Activated CD8-positive, alpha-beta memory T cell treated with anti-CD3 and anti-CD28 coated beads, Interleukin-2, amount 50 U/mL, for 24 hours (primary cell): ENCODE measurements at regions not wholly inside any gene's neighbourhood (a gene's known extent, or its start where the extent isn't known, plus 50 kb on each side); places are given as distances from the start of the nearest gene placed in this dataset.
"Not testable (repeated sequence)": the region's sequence is repeated elsewhere in the genome, so short reads cannot be mapped to it uniquely, and the experiment has no call there.

ENCODE experiments used
- DNase-seq: peaks from one replicate; pipeline ENCODE4 v3.0.0-alpha.2; 2020; ENCODE audit errors: extremely low read depth

DNA sequence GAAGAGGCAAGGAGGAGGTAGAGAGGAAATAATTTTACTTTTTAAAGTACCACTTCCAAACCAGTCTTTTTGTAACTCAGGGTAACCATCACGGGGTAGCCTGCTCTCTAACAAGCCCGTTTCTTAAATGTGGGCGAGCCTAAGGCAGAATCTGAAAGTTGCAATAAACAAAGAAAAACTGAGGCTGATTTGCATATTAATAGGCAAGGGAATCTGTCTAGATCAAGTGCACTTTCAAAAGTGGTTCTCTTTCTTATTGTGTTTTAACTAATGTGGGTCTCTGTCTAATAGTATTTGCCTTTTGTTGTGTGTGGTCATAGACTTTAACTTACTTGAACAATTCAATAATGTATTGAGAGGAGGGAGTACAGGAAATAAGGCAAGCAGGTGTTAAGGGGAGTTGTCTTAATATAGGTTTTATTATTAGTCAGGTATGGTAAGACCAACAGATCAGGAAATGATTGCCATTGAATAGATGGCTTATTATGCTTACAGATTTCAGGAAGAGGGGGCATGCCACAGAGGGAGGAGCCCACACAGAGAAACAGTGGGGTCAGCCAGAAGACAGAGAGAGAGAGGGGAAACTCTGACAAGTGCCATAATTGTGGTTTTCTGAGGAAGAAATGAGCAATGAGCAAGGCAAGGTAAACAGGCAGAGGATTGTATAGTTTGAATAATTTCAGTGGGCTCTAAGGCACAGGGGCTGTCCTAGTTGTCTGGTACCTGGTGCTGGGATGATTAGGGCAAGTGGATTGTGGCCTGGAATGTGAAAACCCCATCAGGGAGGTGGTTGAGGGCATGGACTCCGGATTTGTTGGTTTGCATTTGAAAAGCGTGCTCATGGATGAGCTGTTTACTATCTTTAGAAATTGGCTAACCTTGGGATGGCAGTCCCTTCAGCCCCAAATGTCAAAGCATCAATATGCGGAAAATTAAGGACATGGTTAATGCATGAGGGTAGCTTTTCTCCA is 237.2 kb downstream of the TOX3 start:
- DNase-seq: no peak

DNA sequence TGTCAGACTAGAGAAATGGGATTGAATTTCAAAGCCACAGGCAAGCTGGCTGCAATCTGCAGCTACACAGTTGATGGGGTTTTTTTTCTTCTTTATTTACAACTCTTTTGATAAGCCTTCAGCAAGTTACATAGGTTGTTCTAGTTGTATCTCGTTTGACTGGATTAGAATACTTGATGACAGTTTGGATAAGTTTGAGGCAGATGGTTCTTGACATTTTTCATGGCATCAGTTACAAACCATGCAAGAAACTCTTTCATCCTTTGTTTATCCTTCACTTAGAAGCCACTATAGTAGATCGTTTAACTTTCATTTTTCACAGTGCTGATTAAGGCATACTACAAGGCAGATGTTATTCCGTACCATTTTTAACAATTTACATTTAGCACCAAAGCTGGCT is 238.9 kb downstream of the TOX3 start:
- DNase-seq: no peak

DNA sequence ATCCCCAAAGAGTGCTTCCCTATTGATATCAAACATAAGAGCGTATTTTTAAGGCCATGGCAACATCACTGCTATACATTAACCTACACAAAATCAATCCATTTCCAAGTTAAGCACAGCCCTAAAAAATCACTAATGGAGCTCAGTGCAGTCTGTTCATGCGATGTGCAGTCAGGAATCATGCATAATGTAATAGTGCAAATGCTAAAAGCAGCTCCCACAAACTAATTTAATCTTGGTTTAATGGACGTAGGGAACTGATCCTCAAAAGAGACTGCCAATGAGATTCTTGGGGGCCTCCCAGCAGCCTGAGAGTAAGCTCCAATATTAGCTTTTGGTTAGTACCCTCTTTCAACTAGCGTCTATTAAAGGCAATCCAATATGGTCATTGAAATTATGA is 245.9 kb downstream of the TOX3 start:
- no peak for DNase-seq

DNA sequence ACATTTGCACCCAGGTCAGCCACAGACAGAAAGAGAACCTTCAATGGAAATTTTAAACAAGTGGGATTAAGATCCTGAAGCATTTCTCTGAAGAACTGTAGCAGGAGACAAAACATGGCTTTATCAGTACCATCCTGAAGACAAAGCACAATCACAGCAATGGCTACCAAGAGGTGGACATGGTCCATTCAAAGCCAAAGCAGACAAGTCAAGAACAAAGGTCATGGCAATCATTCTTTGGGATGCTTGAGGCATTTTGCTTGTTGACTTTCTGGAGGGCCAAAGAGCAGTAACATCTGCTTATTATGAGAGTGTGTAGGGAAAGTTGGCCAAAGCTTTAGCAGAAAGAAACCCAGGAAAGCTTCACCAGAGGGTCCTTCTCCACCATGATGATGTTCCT is 248.2 kb downstream of the TOX3 start:
- no peak for DNase-seq

DNA sequence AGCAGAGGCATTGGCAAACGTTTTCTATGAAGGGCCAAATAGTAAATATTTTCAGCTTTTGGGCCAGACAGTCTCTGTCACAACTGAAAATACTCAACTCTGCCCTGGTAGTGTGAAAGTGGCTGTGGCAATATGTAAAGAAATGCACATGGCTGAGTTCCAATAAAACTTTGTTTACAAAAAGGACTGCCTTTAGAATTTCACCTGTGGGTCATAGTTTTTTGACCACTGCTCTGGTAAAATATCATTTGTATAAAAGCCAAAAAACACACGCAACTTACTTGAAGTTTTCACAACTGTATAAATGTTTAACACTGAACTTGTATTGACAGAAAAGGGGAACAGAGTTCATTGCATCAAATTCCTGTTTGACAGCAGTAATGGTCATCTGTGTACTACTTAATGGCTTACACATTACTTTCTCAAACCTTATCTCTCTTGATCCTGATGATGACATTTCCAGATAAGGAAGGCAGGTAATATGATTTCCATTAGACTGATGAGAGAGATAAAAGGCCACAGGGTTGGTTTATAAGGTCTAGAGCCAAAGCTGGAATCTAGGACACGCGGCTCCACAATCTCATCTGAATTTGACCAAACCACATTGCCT is 250.1 kb downstream of the TOX3 start:
- DNase-seq: not testable (repeated sequence)

DNA sequence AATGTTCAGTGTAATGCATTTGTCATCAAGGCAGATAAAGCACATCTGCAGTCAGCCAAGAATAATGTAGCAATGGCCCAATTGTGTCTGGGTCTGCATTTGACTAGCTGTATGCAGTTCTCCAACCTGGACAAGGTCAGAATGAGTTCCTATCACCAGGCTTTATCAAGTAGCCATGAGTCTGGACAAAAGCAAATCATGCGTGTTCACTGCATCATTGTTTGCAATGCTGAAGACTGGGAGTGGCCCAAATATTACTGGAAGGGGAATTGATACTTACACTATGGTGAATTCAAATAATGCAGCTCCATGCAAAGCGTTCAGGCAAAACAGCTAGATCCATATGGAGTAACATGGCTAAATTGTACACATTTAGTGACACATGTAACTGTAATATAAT is 250.9 kb downstream of the TOX3 start:
- no peak for DNase-seq

DNA sequence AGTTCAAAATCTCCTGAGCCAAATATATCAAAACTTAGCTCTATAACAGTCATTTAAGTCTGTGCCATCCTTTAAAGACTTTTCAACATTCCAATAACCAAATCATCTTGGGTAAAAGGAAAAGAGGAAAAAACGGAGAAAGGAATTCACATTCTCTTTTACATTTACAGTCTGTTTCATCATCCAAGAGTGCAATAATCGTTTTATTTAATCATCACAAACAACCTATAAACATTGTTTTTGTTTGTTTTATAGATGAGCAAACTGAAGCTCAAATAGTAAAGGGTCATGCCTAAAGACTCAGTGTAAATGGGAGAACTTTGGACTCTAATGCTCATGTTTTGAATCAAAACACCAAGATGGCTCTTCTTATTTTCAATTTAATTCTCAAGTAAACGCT is 252.3 kb downstream of the TOX3 start:
- DNase-seq: no peak

DNA sequence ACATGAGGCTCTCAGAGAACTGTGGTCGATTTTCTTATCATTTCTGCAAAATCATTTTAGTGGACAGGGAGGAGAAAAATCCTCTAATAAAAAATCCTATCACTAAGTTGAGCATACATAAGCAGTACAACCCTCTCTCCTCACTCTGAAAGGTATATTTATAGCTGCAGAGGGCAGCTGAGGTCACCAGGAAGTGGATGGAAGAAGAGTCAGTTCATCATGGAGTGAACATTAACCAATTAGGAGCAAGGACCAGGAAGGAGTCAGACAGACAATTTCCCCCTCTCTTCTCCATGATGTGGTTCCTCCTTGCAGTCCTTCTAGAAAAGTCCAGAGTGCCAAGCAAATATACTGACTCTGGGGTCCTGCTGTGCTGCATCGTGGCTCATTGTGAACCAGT is 253.7 kb downstream of the TOX3 start:
- no peak for DNase-seq

DNA sequence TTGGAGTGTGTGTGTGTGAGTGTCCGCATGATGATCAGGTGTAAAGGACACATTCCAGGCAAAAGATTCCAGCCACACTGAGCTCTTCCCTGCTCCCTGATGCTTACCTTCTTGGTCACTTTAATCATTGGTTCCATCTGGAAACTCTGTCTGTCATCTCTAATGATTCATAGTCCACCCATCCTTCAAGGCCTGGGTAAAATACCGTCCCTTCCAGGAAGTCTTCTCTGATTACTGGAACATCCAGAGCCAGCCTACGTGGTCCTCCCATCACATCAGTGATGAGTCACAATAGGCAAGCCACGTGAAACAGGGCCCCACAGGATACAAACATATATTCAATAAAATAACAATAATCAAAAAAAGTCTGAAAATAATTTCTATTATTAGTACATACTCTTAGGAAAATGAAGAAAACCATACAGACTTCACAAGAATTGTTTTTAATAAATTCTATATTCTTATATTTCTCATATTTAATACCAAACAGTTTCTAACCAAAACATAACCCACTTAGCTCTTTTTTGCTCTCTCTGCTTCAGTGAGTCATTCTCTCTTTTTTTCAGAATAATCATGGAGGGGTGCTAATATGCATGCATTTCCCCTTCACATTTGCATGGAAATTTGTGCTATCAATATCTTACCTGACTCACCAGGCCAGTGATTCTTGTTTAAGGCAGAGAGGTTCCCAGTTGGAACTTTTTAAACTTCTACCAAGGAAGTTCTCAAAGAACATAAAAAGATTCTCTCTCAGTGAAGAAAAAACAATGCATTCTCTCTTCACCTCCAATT is 263.2 kb downstream of the TOX3 start:
- no peak for DNase-seq

DNA sequence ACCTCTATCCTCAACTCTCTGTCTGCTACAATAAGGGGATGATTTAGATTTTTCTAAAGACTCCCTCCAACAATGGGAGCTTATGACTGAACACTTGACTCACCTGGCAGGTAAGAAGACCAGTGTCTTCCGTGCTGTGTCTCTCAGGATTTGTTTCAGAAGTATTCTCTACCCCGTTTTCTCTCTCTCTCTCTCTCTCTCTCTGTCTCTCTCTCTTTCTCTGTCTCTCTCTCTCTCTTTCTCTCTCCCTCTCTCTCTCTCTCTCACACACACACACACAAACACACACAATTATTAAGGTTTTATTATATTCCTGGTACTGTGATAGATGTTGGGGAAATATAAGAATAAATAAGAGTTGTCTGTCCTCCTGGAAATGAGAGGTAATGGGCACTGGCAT is 263.9 kb downstream of the TOX3 start:
- DNase-seq: no peak

DNA sequence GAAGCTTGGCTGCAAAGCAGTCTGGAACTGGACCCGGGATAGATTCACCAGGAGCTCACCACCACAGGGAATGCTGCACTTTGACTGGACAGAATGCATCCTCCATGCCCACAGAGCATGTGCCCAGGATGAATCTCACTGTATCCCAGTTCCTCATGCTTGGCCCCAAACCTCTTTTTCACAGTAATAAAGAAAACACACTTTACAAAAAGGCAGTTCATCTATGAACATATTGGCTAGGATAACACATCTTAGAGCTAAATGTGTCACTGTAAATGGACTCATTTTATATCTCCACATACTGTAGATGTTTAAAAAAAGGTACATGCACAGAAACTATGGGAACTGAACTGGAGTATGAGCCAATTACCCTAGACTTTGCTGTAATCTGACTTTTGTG is 266.9 kb downstream of the TOX3 start:
- no peak for DNase-seq

DNA sequence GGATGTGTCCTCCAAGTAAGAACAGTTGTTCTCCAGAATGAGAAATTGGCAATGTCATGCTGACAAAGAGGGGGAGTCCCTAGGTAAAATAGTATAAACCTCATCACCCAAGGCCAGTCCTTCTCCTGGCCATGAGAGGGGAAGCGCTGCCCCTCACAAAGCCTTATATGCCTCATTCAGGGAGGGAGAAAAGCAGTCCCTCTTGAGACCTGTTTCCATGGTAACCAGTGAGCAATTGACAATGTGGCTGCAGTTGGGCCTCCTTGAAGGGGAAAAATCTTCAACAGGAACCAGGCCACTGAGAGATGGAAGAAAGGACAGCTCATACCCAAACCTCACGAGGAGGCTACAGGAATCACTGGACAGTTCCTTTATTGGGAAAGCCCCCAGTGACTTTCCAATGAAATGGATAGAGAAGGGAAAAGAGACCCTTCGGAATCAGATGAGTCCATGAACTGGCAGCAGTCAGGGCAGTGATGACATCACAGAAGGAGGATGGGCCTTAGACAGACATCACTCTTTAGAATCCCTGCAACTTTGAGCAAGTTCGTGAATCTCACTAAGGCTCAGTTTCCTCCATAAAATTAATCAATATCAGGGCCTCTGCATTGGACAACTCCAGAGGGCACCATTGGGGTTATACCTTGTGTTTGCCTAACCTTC is 275.7 kb downstream of the TOX3 start:
- no peak for DNase-seq

DNA sequence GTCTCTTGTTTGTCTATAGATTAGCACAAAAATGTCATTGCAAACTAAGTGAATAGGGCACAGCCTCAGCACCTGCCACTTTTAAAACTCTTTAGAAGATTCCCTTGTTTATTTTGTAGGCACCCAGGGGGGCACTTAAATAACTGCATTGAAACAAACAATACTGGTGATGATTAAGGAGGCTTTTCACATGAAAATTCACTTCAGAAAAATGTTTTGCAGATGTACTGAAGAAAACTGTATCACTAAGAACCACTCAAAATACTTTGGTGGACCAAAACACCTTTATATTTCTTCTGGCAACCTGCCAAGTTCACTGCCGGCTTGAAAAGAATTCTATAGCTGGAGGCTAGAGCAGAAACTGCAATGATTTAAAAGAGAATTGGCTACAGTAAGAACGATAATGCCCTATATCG is 281.5 kb downstream of the TOX3 start:
- no peak for DNase-seq

DNA sequence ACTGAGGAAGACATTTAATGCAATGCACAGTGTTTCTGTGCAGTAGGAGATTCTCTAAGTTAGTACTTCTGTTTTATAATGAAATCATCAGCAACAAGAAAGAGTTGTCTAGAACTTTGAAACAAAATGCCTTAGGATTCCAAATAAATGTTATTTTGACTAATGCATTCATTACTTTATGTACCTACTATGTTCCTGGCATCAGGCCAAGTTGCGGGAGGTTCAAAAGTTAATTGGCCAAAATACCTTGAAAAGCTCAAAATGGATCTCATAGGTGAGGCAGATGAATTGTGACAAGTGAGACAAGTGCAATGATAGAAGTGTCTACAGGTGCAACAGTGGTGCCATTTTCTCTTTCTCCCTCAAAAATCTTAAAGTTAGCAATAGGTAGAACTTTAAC is 289.4 kb downstream of the TOX3 start:
- DNase-seq: no peak

DNA sequence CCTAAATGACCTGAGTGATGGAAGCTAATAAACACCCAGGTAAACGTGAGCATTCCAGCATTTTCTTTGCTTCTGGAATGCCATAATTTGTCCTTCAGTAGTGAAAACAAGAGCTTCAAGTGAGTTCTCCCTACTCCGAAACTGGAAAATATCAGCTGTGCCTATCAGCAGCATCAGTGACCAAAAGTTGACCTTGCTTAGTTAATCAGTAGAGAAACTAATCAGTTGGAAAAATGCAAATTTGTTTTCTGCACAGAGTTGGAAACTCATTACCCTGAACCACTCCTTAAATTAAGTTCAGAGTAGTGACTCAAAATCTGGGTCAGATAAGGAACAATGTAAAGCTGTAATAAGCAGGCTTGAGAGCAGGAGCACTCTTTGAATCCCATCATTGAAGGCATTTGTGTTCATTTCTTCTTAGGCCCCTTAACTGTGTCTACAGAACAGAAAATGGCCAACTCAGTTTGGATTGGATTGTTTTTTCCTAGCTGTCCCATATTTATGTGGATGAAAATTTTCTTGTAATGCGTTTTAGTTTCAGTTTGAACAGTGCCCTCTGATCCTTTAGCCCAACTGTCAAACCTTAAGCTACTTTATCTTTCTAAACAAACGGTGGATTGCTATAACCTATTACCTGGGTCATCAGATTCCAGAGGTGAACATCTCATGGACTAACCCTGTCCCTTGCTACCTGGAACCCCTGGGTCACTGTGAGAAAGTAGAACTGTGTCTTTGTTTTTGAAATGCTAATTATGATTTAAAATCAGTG is 290.4 kb downstream of the TOX3 start:
- DNase-seq: no peak

DNA sequence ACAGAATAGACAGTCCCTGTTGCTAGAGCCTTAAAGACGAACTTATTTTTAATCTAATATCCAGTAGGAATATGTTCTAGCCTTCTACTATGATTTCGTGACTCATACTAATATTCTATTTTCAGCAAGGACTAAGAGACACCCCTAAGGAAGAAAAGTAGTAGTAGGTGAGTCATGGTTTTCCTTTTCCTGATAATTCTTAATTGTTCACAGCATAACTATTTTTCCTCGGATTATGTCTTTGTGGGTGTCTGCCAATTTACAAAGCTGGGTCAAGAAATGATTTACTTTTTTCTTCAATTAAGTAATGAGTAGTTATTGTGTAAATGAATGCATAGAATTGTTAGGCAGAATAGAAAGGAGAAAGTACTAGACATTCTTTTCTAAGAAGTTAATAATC is 292.2 kb downstream of the TOX3 start:
- DNase-seq: no peak

DNA sequence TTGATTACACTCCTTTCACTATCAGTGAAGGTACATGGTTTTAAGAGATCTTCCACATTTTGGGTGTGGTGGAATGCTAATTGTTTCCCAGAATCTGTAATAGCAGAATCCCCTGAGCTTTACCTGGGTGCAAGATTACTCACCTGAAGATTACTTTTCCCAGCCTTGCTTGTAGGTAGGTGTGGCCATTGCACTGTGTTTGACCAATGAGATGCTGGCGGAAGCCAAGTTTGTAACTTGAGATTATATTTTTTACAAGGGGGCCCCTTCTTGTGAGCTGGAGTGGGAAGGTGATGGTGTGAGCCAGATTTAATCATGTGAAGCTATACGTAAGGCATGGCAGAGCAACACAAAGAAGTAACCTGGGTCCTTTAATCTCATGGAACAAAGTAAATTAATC is 294.3 kb downstream of the TOX3 start:
- DNase-seq: no peak

DNA sequence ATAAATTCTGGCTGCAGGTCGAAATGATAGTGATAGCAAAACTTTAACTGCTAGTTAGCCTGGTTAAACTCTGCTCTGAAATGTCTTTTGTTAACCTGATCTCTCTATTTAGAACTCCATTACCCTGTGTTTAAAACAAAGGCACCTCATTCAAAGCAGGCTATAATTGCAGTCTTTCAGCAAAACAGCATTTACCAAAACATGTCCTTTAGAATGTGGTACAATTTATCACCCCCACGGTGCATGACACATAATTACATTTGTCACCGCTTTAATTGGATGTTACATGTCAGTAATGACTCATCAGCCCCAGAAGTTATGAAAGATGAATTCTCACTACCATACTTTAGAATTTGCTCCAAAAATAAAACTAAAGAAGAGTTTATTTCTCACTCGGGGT is 295.4 kb downstream of the TOX3 start:
- no peak for DNase-seq

DNA sequence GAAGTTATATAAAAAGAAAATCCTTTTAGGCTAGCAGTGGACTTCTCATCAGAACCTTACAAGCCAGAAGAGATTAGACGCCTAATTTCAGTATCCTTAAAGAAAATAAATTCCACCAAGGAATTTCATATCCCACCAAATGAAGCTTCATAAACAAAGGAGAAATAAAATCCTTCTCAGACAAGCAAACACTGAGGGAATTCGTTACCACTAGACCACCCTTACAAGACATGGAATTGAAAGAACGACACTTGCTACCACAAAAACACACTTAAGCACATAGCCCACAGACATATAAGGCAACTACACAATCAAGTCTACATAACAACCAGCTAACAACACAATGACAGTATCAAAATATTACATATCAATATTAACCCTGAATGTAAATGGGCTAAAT is 299.2 kb downstream of the TOX3 start:
- DNase-seq: no peak

DNA sequence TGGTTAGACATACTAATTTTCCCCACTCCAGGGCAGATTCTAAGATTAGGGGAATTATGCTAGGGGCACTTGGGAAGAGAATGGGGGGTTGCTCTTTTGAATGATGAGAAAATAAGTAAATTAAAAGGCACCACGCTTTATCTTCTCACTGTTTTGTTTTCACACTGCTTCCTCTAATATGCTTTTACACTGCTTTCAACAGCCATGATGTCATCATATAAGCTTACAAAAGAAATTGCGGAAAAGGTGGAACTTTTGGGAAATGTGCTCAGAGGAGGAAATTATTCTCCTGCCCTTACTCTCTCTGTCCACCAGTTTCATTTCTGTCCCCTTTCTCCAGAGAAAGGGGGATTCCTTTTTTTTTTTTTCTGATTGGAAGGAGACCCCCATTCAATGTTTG is 308.2 kb downstream of the TOX3 start:
- no peak for DNase-seq

DNA sequence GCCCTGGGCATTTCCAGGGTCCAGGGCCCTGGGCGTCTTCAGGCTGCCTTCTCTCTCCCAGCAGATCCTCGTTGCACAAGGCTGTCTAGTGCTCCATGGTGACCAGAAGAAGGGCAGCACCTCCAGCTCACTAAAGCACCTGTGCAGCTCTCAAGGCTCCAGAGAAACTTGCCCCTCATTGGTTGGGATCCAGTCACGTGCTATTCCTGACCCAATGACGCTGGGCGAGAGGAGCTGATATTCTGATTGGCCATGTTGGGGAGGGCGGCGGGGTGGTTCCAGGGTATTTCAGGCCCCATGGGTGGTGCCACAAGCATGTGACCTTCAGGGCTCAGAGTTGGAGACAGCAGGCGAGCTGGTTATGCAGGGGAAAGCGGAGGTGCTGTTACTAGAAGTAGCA is 309.1 kb downstream of the TOX3 start:
- no peak for DNase-seq
